ENCODE measurements at regions not wholly inside any gene's neighbourhood (a gene's known extent, or its start where the extent isn't known, plus 50 kb on each side); places are given as distances from the start of the nearest gene placed in this dataset.
"Not testable (repeated sequence)": the region's sequence is repeated elsewhere in the genome, so short reads cannot be mapped to it uniquely, and the experiment has no call there.

DNA sequence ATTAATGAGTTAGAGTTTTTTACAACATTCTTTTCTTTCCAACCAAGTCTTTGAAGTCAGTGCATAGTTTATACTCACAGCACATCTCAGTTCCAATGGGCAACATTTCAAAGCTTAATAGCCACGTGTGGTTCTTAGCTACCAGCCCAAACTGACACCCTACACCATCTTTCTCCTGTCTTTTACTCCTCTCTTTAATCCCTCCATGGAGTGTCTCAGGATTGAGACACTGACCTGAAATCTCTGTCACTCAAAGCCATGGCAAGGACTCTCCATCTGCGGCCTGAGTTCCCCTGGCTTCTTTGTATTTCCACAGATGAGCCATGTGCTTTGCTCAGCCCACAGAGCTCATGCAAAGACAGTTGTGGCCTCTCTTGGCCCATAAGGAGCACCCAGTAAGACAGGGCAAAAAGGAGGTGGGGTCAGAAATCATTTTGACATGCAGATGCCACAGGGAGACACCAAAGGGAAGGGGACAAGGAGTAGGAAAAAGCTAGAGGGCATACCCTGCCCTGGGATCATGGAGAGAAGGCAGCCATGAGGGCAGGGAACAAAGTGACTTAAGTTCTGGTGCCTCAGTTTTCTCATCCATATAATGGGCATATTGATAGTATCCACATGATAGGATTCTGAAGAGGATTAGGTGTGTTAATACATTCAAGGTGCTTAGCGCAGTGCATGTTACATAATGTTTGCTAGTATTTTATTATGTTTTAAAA is 493.6 kb upstream of the PROK2 start:
- H3K4me3 ChIP-seq (ENCODE audit: low read length) = no peak overlapping the region
- H3K27me3 ChIP-seq (ENCODE audit: insufficient read depth, low read length) = no peaks in the 10 kb centered on the region
- peaks cover 26% of the 10 kb centered on the region for H3K4me1 ChIP-seq (ENCODE audit: insufficient read depth, low read length)
- peaks cover 7% of the 10 kb centered on the region for H3K9me3 ChIP-seq (ENCODE audit: low read depth, low read length)

DNA sequence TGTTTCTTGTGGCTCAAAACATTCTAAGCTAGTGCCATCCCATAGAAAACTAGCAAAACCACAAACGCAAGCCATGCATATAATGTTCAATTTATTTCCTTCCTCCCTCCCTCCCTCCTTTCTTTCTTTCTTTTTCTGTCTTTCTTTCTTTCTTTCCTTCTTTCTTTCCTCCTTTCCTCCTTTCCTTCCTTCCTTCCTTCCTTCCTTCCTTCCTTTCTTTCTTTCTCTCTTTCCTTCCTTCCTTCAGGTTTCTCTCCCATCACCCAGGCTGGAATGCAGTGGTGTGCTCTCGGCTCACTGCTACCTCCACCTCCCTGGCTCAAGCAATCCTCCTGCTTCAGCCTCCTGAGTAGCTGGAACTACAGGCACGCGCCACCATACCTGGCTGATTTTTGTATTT is 492.8 kb upstream of the PROK2 start:
- Histone ChIP-seq H3K27me3 (ENCODE audit: insufficient read depth, low read length) (no peaks in the 10 kb centered on the region), H3K9me3 (ENCODE audit: low read depth, low read length) (peaks cover 1% of the 10 kb centered on the region), H3K4me1 (ENCODE audit: insufficient read depth, low read length) (peaks cover 34% of the 10 kb centered on the region), H3K4me3 (ENCODE audit: low read length) (no peak overlapping the region)

DNA sequence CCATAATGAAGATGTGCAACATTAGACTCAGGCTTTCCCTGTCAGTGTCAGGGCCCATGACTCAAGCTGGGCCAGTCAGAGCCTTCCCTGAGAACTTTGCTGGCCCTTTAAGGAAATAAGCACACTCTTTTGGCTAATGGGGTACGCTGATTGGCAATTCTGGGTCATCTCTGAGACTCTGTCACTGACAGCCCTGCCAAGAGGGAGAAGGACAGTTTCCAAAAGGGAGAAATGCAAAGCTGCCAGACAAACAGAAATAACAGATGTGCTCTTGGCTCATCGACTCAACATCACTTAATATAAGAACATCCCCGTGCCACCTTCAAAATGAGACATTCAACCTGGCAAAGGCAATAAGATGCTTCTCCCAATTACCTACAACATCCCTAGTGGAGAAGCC is 491.9 kb upstream of the PROK2 start:
- Histone ChIP-seq H3K27me3 (ENCODE audit: insufficient read depth, low read length) (no peaks in the 10 kb centered on the region), H3K4me3 (ENCODE audit: low read length) (no peak overlapping the region), H3K4me1 (ENCODE audit: insufficient read depth, low read length) (peaks cover 40% of the 10 kb centered on the region), H3K9me3 (ENCODE audit: low read depth, low read length) (no peaks in the 10 kb centered on the region)

DNA sequence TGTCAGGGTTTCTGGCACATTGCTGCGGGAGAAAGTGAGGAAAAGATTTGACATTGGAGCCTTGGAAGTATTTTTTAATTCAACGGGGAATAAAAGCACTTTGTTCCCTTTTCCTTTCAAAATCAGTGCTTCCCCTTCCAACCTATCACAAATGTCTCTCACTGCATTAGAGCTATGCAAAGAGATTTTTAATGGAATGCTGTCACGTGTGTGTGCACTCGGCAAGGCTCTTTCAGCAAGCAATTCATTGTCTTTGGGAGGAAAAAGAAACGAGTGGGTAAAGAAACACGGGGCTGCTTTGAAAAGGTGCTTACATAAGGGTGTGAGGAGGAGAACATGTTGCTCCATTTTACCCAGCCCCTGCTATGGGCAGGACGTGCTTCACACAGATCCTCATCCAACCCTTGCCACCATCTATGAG is 490.4 kb upstream of the PROK2 start:
- Histone ChIP-seq H3K27me3 (ENCODE audit: insufficient read depth, low read length) (no peaks in the 10 kb centered on the region), H3K4me3 (ENCODE audit: low read length) (no peak overlapping the region), H3K9me3 (ENCODE audit: low read depth, low read length) (no peaks in the 10 kb centered on the region), H3K4me1 (ENCODE audit: insufficient read depth, low read length) (peaks cover 51% of the 10 kb centered on the region)

DNA sequence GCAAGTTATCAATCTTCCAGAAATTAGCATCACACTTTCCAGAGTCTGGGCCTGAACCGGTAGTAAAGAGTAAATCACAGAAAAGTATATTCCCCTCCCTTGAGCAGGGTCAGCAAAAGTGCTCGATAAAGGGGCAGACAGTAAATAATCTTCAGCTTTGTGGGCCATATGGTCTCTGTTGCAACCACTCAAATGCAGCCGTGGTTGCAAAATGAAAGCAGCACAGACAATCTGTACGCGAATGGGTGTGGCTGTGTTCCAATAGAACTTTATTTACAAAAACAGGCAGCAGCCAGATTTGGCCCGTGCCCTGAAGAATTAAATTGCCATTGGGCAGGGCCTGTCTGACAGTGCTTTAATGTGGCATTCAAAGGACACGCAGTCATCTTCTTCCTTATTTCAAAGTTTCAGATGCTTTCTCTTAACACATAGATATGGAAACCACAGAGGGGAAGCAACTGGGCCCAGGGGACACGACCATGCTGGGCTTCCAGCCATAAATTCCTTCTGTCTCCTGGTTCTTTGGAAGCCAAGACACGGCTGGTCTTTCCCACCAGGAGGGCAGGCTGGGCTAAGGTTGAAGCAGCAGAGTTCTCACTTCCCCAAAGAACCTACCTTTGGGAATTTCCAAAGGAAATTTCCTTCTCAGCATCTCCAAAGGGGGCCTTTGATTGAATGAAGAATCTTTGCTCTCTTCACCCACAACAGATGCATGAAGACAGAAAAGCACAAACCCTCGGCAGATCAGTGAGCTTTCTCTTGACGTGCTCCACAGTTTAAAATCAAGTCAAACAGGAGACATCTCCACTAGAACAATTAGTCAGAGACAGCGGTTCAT is 489.8 kb upstream of the PROK2 start:
- Histone ChIP-seq H3K9me3 (ENCODE audit: low read depth, low read length) (no peaks in the 10 kb centered on the region), H3K4me3 (ENCODE audit: low read length) (no peak overlapping the region), H3K4me1 (ENCODE audit: insufficient read depth, low read length) (peaks cover 57% of the 10 kb centered on the region), H3K27me3 (ENCODE audit: insufficient read depth, low read length) (no peaks in the 10 kb centered on the region)

DNA sequence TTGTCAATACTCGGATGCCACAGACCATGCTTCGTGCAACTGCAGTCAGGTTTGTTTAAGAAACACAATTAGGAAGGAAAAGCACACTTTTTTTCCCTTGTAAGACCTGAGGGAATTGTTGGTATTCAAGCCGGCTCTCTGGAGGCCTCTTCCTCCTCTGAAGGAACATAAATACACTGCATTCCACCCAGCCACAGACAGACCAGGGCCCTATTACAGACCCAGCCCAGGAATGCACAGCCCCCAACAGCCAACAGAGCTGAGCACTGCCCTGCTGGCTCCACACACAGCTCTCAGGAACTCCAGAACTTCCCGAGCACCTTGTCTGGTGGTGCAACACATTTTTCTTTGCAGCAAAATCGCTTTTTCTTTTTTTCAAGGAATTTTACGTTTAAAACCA is 488.7 kb upstream of the PROK2 start:
- H3K4me3 ChIP-seq (ENCODE audit: low read length) = no peak overlapping the region
- H3K9me3 ChIP-seq (ENCODE audit: low read depth, low read length) = no peaks in the 10 kb centered on the region
- H3K4me1 ChIP-seq (ENCODE audit: insufficient read depth, low read length) = peaks cover 68% of the 10 kb centered on the region
- no peaks in the 10 kb centered on the region for H3K27me3 ChIP-seq (ENCODE audit: insufficient read depth, low read length)

DNA sequence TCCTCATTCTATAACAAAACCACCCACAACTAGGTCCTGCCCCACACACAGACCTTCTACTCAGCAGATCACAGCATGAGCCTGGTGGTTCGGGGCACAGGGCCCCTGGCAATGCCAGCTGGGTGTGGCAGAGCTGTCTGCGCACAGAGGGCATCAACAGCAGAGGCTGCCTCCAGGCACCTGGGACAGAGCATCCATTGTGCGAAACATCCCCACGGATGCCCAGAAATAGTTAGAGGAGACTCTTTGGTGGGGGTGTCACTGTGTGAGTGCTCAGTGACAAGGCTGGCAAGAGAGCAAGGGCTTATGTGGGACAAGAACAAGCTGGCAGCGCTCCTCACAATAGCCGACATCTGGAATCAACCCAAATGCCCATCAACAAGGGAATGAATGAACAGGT is 487.4 kb upstream of the PROK2 start:
- peaks cover 68% of the 10 kb centered on the region for H3K4me1 ChIP-seq (ENCODE audit: insufficient read depth, low read length)

DNA sequence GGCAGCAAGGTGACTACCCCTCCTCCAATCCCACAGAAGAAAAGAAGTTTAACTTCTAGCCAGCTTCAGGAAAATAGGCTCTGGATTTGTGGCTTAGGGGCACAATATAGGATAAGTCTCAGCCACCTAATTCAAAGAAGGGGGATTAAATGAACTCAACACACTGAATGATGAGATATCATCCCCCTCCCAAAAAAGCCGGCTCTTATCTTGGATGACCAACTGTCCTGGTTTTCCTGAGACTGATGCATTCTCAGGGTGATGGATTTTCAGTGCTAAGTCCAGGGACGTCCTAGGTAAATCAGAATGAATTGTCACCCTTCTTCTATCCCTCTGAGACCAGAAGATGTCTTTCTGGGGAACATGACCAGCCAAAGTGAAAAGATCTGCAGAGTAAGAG is 487.0 kb upstream of the PROK2 start:
- Histone ChIP-seq H3K4me3 (ENCODE audit: low read length) (no peak overlapping the region), H3K4me1 (ENCODE audit: insufficient read depth, low read length) (peaks cover 68% of the 10 kb centered on the region)

More for the DNA sequence above, 487.4 kb upstream of the PROK2 start:
- no peaks in the 10 kb centered on the region for H3K9me3 ChIP-seq (ENCODE audit: low read depth, low read length)
- H3K4me3 ChIP-seq (ENCODE audit: low read length) = no peak overlapping the region
- no peaks in the 10 kb centered on the region for H3K27me3 ChIP-seq (ENCODE audit: insufficient read depth, low read length)

DNA sequence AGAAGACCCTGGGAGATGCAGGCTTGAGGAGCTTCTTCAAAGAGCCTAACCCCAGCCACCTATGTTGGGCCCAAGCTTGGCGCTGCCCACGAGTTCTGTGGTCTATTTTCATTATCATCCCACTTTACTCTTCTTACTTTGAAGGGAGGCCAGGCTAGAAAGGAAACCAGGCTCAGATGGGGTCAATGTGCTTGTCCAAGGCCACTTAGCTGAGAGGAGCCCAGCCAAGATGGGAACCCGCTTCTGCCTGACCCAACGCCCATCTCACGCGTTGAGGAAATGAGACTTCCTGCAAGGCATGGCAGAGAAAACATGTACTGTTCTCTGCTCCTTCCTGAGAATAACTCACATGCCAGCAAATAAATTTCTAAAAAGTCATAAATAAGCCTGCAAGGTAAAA is 486.3 kb upstream of the PROK2 start:
- H3K4me1 ChIP-seq (ENCODE audit: insufficient read depth, low read length) = peaks cover 74% of the 10 kb centered on the region
- H3K9me3 ChIP-seq (ENCODE audit: low read depth, low read length) = no peaks in the 10 kb centered on the region
- no peaks in the 10 kb centered on the region for H3K27me3 ChIP-seq (ENCODE audit: insufficient read depth, low read length)
- H3K4me3 ChIP-seq (ENCODE audit: low read length) = no peak overlapping the region

More for the DNA sequence above, 487.0 kb upstream of the PROK2 start:
- H3K27me3 ChIP-seq (ENCODE audit: insufficient read depth, low read length) = no peaks in the 10 kb centered on the region
- no peaks in the 10 kb centered on the region for H3K9me3 ChIP-seq (ENCODE audit: low read depth, low read length)

DNA sequence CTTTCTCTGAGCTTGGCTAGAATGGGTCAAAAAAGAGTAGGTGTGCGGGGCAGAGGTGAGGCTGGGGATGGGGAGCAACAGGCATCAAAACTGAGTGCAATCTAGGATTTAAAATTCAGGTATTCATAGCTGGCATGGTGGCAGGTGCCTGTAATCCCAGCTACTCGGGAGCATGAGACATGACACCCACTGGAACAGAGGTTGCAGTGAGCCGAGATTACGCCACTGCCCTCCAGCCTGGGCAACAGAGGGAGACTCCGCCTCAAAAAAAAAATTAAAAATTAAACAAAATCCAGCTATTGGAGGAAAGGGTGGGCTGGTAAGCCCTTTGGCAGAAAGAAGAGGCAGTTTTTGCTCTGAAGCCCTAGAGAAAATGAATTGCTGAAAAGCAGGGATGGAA is 485.8 kb upstream of the PROK2 start:
- Histone ChIP-seq H3K9me3 (ENCODE audit: low read depth, low read length) (no peaks in the 10 kb centered on the region), H3K4me1 (ENCODE audit: insufficient read depth, low read length) (peaks cover 74% of the 10 kb centered on the region), H3K27me3 (ENCODE audit: insufficient read depth, low read length) (no peaks in the 10 kb centered on the region), H3K4me3 (ENCODE audit: low read length) (no peak overlapping the region)

DNA sequence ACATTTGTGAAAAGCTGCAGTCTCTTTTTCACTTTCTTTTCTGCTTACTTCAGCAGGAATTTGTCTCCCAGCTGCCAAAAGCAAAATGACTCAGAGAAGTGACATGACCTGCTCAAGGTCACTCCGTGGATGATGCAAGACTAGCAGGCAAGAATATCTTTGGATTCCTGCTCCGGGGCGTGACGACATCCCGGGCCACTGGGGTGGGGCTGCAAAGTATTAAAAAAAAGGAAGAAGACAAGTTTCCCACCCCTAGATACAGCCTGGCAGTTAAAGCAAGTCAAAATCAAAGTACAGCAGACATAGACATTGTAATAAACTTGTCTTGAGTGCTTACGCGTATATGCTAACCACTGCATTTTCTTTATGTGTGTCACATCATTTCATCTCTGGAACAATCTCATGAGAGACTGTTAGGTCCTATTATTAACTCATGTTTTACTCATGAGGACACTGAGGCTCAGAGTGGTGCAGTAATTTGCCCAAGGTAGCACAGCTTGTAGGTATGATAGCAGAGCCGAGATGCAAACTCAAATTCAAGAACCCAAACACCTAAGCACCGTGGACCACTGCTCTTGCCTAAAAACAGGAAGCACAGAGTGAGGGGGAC is 485.2 kb upstream of the PROK2 start:
- Histone ChIP-seq H3K27me3 (ENCODE audit: insufficient read depth, low read length) (no peaks in the 10 kb centered on the region), H3K4me3 (ENCODE audit: low read length) (no peak overlapping the region), H3K9me3 (ENCODE audit: low read depth, low read length) (no peaks in the 10 kb centered on the region), H3K4me1 (ENCODE audit: insufficient read depth, low read length) (peaks cover 69% of the 10 kb centered on the region)

DNA sequence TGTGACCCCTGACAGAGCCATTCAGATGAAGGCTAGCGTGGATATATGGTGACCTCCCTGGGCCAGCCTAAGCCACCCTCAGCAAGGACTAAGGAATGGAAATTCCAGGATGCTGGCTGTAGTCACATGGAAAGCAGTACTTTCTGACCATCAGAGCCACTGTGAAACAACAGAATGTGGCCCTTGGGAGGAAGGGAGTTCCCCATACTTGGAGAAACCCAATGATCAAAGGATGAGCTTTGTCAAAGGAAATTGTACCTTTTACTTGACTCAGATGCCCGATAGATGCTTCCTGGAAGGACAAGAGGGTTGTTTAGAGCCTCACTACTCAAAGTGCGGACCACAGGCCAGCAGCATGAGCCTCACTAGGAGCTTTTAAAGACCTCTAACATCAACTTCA is 484.5 kb upstream of the PROK2 start:
- H3K9me3 ChIP-seq (ENCODE audit: low read depth, low read length) = no peaks in the 10 kb centered on the region
- peaks cover 62% of the 10 kb centered on the region for H3K4me1 ChIP-seq (ENCODE audit: insufficient read depth, low read length)
- no peak overlapping the region for H3K4me3 ChIP-seq (ENCODE audit: low read length)
- no peaks in the 10 kb centered on the region for H3K27me3 ChIP-seq (ENCODE audit: insufficient read depth, low read length)

DNA sequence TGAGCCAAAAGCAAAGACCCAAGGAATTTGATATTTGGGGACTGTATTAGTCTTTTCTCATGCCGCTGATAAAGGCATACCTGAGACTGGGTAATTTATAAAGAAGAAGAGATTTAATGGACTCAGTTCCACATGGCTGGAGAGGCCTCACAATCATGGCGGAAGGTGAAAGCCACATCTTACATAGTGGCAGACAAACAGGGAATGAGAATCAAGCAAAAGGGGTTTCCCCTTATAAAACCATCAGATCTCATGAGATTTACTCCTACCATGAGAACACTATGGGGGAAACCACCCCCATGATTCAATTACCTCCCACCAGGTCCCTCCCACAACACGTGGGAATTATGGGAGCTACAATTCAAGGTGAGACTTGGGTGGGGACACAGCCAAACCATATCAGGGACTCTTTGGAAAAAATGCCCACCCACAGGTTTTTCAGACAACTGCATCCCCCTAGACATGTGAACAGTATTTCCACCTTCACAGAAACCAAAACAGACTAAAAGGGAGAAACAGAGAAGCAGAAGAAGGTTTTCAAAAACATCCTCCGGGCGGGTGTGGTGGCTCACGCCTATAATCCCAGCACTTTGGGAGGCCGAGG is 482.1 kb upstream of the PROK2 start:
- H3K9me3 ChIP-seq (ENCODE audit: low read depth, low read length); H3K4me3 ChIP-seq (ENCODE audit: low read length); H3K27me3 ChIP-seq (ENCODE audit: insufficient read depth, low read length): not testable (repeated sequence)
- peaks cover 40% of the 10 kb centered on the region for H3K4me1 ChIP-seq (ENCODE audit: insufficient read depth, low read length)

DNA sequence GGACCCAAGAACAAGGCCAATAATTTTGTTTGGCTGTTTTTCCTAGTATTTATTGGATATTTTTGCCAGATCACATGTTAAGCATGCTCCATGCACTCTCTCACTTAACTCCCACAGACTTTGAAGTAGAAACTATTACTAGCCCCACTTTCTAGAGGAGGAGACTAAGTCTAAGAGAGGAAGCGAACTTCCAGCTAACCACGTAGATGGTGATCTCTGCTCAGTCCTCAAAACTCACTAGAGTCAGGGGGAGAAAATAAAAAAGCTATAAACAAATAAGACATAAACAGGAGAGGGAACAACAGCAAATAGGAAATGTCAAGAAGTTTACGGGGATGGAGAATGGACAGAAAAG is 481.0 kb upstream of the PROK2 start:
- Histone ChIP-seq H3K4me3 (ENCODE audit: low read length) (no peak overlapping the region), H3K9me3 (ENCODE audit: low read depth, low read length) (no peaks in the 10 kb centered on the region), H3K27me3 (ENCODE audit: insufficient read depth, low read length) (no peaks in the 10 kb centered on the region), H3K4me1 (ENCODE audit: insufficient read depth, low read length) (peaks cover 29% of the 10 kb centered on the region)

All from mononuclear cell (primary cell).